ENCODE measurements at regions not wholly inside any gene's neighbourhood (a gene's known extent, or its start where the extent isn't known, plus 50 kb on each side); places are given as distances from the start of the nearest gene placed in this dataset.

DNA sequence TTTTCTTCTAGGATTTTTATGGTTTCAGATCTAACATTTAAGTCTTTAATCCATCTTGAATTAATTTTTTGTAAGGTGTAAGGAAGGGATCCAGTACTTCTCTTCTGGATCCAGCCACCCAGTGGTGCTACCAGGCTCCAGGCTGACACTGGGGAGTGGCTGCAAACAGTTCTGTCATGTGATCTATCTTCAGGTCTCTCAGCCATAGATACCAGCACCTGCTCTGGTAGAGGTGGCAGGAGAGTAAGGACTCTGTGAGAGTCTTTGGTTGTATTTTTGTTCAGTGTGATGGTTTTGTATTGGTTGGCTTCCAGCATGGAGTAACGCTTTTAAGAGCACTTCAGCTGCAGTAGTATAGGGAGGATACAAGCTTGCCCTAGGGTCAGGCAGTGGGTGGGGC lies 205.9 kb downstream of the FGF10 start:
- TF ChIP-seq POLR2A (IDR thresholded peaks at IDR 0.05; ENCODE audit: low read length), result no peak
- no peak for TF ChIP-seq GATA1 (IDR thresholded peaks at IDR 0.05; ENCODE audit: low read depth, low read length)
